Stimulated activated CD4-positive, alpha-beta T cell treated with anti-CD3 and anti-CD28 coated beads, Interleukin-15, amount 100 ng/mL, for 24 hours (primary cell): ENCODE measurements at regions not wholly inside any gene's neighbourhood (a gene's known extent, or its start where the extent isn't known, plus 50 kb on each side); places are given as distances from the start of the nearest gene placed in this dataset.

ENCODE experiments used
- DNase-seq: peaks from one replicate; pipeline ENCODE4 v3.0.0-alpha.2; 2020

- DNase-seq = no peak
These were observed 183.4 kb upstream of the SNX7 start for GRCh38 chr1:98478121-98478520.

GRCh38 chr1:98472878-98473277, 188.6 kb upstream of the SNX7 start:
- DNase-seq = no peak

- no peak for DNase-seq
These were observed 189.9 kb upstream of the SNX7 start for GRCh38 chr1:98471633-98472032.

GRCh38 chr1:98468111-98468717, 193.3 kb upstream of the SNX7 start:
- no peak for DNase-seq

- DNase-seq = no peak
These were observed 193.9 kb upstream of the SNX7 start for GRCh38 chr1:98467586-98467985.

GRCh38 chr1:98467122-98467521, 194.4 kb upstream of the SNX7 start:
- no peak for DNase-seq

GRCh38 chr1:98461873-98462385, 199.6 kb upstream of the SNX7 start:
- DNase-seq = no peak

GRCh38 chr1:98460136-98460535, 201.4 kb upstream of the SNX7 start:
- no peak for DNase-seq

- DNase-seq = no peak
These were observed 202.0 kb upstream of the SNX7 start for GRCh38 chr1:98459486-98459870.

GRCh38 chr1:98458511-98459485, 202.7 kb upstream of the SNX7 start:
- no peak for DNase-seq

GRCh38 chr1:98457248-98457647, 204.3 kb upstream of the SNX7 start:
- DNase-seq = no peak

- no peak for DNase-seq
These were observed 206.9 kb upstream of the SNX7 start for GRCh38 chr1:98454666-98455065.

GRCh38 chr1:98453066-98453465, 208.5 kb upstream of the SNX7 start:
- no peak for DNase-seq

- DNase-seq = no peak
These were observed 209.4 kb upstream of the SNX7 start for GRCh38 chr1:98452162-98452561.

GRCh38 chr1:98441281-98441680, 220.2 kb upstream of the SNX7 start:
- no peak for DNase-seq

- DNase-seq = no peak
These were observed 222.1 kb upstream of the SNX7 start for GRCh38 chr1:98439471-98439870.

- no peak for DNase-seq
These were observed 224.0 kb upstream of the SNX7 start for GRCh38 chr1:98437540-98437939.

GRCh38 chr1:98437011-98437410, 224.5 kb upstream of the SNX7 start:
- DNase-seq = no peak

- no peak for DNase-seq
These were observed 231.5 kb upstream of the SNX7 start for GRCh38 chr1:98429965-98430443.

GRCh38 chr1:98428864-98429263, 232.7 kb upstream of the SNX7 start:
- DNase-seq = no peak

GRCh38 chr1:98427664-98428063, 233.9 kb upstream of the SNX7 start:
- no peak for DNase-seq

- DNase-seq = no peak
These were observed 235.4 kb upstream of the SNX7 start for GRCh38 chr1:98426092-98426491.

GRCh38 chr1:98422816-98423215, 238.7 kb upstream of the SNX7 start:
- DNase-seq = no peak

GRCh38 chr1:98421085-98421435, 240.5 kb upstream of the SNX7 start:
- no peak for DNase-seq
